ENCODE measurements at regions not wholly inside any gene's neighbourhood (a gene's known extent, or its start where the extent isn't known, plus 50 kb on each side); places are given as distances from the start of the nearest gene placed in this dataset.
A peak's percentile ranks its signal among the peaks of the same experiment; 100 is the strongest.

DNA sequence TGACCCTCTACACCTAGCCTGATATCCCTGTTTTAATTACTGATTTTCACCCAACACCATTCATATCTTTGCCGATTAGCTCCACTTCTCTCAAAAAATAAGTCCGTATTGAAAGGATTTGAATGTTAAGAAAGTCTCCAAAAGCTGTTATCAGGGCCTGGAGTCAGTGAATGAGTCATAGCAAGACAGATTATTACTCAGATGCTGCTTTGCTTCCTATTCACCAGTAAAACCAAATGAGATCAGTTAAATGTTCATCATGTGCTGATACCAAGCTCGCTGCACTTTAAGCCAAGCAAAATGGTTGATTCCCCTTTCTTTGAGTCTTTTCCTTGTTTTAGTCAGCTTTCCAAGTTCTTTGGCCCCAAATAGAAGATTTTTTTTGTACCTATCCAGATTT, 228.4 kb downstream of the FAT3 start:
- Histone ChIP-seq H4K91ac (ENCODE audit: insufficient read length, low read depth, low read length) (no peak overlapping the region), H3K27ac (ENCODE audit: insufficient read length, low read depth, low read length) (no peak overlapping the region), H4K5ac (ENCODE audit: insufficient read length, low read depth, low read length) (no peak overlapping the region), H3K4me2 (ENCODE audit: insufficient read depth, insufficient read length, low read length) (no peak overlapping the region), H2AFZ (ENCODE audit: low read length) (no peak overlapping the region), H3K23ac (ENCODE audit: insufficient read length, low read depth, low read length) (no peak overlapping the region), H3K56ac (ENCODE audit: insufficient read length, low read depth, low read length) (no peak overlapping the region), H3K79me1 (ENCODE audit: insufficient read depth, low read depth, low read length, poor library complexity, severe bottlenecking) (no peaks in the 10 kb centered on the region), H4K20me1 (ENCODE audit: control insufficient read depth, insufficient read depth, insufficient read length) (no peaks in the 10 kb centered on the region), H2BK5ac (ENCODE audit: insufficient read length, low read length) (no peak overlapping the region), H3K4ac (ENCODE audit: low read depth, low read length) (no peak overlapping the region), H3K18ac (ENCODE audit: insufficient read length, low read depth, low read length) (no peak overlapping the region), H2BK120ac (ENCODE audit: low read depth, low read length, poor library complexity, severe bottlenecking) (no peak overlapping the region), H4K8ac (replicated peaks; ENCODE audit: insufficient read length, low read depth, low read length) (no peak overlapping the region), H2BK12ac (ENCODE audit: insufficient read length, low read depth, low read length) (no peak overlapping the region), H3K14ac (ENCODE audit: insufficient read depth, low read length) (no peak overlapping the region), H3K23me2 (ENCODE audit: insufficient read length, low read depth, low read length, poor library complexity, severe bottlenecking) (no peaks in the 10 kb centered on the region), H3K9me3 (ENCODE audit: control insufficient read depth, low read depth, low read length) (no peaks in the 10 kb centered on the region), H3T11ph (ENCODE audit: low read length) (no peak overlapping the region), H2BK15ac (ENCODE audit: low read depth, low read length) (no peak overlapping the region), H3K4me1 (ENCODE audit: insufficient read depth, low read length) (peaks cover 5% of the 10 kb centered on the region; the same call in 1 of the 2 replicates), H3K27me3 (ENCODE audit: insufficient read depth, low read length) (no peaks in the 10 kb centered on the region), H2AK5ac (ENCODE audit: insufficient read length, low read length) (no peak overlapping the region), H2BK20ac (ENCODE audit: low read depth, low read length, poor library complexity, severe bottlenecking) (no peak overlapping the region), H3K9ac (ENCODE audit: extremely low read depth, insufficient read length, low read length) (no peak overlapping the region), H3K79me2 (ENCODE audit: insufficient read depth, low read length) (no peaks in the 10 kb centered on the region; the same call in 1 of the 2 replicates)
- Mint-ChIP-seq H3K36me3 (ENCODE audit: insufficient read depth in 1 of 3, low read depth in 3 of 3) (peaks cover 0 to 3% (median 0%) of the 10 kb centered on the region in 3 experiments; a peak in 3 of 7 replicates), H3K27me3 (ENCODE audit: low read depth) (no peaks in the 10 kb centered on the region), H3K4me1 (peaks cover 13 to 19% of the 10 kb centered on the region in 2 experiments), H3K4me3 (no peak overlapping the region), H3K9me3 (peaks cover 0 to 4% of the 10 kb centered on the region in 2 experiments; a peak in 2 of 5 replicates), H3K27ac (0 out of 7 replicates have a peak overlapping the region, but pooled peaks of 1 of the 3 experiments have one; percentile 3)
- no CpG with 5 or more reads among the region's 3 CpGs for WGBS (ENCODE audit: extremely low coverage, insufficient read length, low lambda C conversion rate)
- TF ChIP-seq, protein P1, sequence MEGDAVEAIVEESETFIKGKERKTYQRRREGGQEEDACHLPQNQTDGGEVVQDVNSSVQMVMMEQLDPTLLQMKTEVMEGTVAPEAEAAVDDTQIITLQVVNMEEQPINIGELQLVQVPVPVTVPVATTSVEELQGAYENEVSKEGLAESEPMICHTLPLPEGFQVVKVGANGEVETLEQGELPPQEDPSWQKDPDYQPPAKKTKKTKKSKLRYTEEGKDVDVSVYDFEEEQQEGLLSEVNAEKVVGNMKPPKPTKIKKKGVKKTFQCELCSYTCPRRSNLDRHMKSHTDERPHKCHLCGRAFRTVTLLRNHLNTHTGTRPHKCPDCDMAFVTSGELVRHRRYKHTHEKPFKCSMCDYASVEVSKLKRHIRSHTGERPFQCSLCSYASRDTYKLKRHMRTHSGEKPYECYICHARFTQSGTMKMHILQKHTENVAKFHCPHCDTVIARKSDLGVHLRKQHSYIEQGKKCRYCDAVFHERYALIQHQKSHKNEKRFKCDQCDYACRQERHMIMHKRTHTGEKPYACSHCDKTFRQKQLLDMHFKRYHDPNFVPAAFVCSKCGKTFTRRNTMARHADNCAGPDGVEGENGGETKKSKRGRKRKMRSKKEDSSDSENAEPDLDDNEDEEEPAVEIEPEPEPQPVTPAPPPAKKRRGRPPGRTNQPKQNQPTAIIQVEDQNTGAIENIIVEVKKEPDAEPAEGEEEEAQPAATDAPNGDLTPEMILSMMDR (conservative IDR thresholded peaks at IDR 0.05): no peak
- DNase-seq: no peak
